Choroid plexus epithelial cell (primary cell): ENCODE measurements at regions not wholly inside any gene's neighbourhood (a gene's known extent, or its start where the extent isn't known, plus 50 kb on each side); places are given as distances from the start of the nearest gene placed in this dataset.

ENCODE experiments used
- DNase-seq: peaks from one replicate; pipeline ENCODE4 v3.0.0-alpha.2; 2010; ENCODE audit warnings: low read depth
- H3K4me3 ChIP-seq: 2 replicates; pipeline ENCODE4 v1.5.1; 2011; ENCODE audit warnings: low read depth, mild to moderate bottlenecking, control low read depth, low read length, moderate library complexity
- CTCF ChIP-seq: conservative IDR thresholded peaks from 2 replicates; pipeline ENCODE4 v1.5.1; 2011; ENCODE audit warnings: low read depth, mild to moderate bottlenecking, control low read depth, inconsistent platforms, low read length, moderate library complexity

- TF ChIP-seq CTCF: no peak
- DNase-seq: peak; percentile 55
- no peak overlapping the region for H3K4me3 ChIP-seq
These were observed 2073.4 kb downstream of the ARAP2 start for GRCh38 chr4:34170946-34171345.

- DNase-seq: no peak
- no peak for TF ChIP-seq CTCF
These were observed 2067.7 kb downstream of the ARAP2 start for GRCh38 chr4:34176609-34177008.

GRCh38 chr4:34178476-34178875 is 2065.8 kb downstream of the ARAP2 start:
- no peak for DNase-seq
- no peak for TF ChIP-seq CTCF
- no peak overlapping the region for H3K4me3 ChIP-seq

More at GRCh38 chr4:34176609-34177008, 2067.7 kb downstream of the ARAP2 start:
- H3K4me3 ChIP-seq: no peak overlapping the region

GRCh38 chr4:34181311-34181841 is 2062.9 kb downstream of the ARAP2 start:
- H3K4me3 ChIP-seq: no peak overlapping the region
- no peak for TF ChIP-seq CTCF
- peak; percentile 90 for DNase-seq

GRCh38 chr4:34181891-34182290 is 2062.4 kb downstream of the ARAP2 start:
- H3K4me3 ChIP-seq: no peak overlapping the region
- no peak for TF ChIP-seq CTCF
- peak; percentile 51 for DNase-seq

GRCh38 chr4:34182306-34182705 is 2062.0 kb downstream of the ARAP2 start:
- no peak overlapping the region for H3K4me3 ChIP-seq
- DNase-seq: peak; percentile 73
- TF ChIP-seq CTCF: no peak

- DNase-seq: no peak
- H3K4me3 ChIP-seq: no peak overlapping the region
- TF ChIP-seq CTCF: no peak
These were observed 2060.4 kb downstream of the ARAP2 start for GRCh38 chr4:34183926-34184325.
